OCI-LY3 (cell line): ENCODE measurements at regions not wholly inside any gene's neighbourhood (a gene's known extent, or its start where the extent isn't known, plus 50 kb on each side); places are given as distances from the start of the nearest gene placed in this dataset.

Experiments used
- EZH2phosphoT487 ChIP-seq: fragments of 200-600 bp; shearing (Covaris generic); IDR thresholded peaks from 2 replicates; pipeline ENCODE4 v1.6.1; 2018; ENCODE audit warnings: antibody characterized with exemption, mixed run types, low read depth
- TF ChIP-seq, protein P1 (sequence below): fragments of 200-600, 300-600 bp; sonication (generic); IDR thresholded peaks from 2 replicates; pipeline ENCODE4 v1.5.1; 2014; ENCODE audit warnings: antibody characterized with exemption, low read length, low read depth

DNA sequence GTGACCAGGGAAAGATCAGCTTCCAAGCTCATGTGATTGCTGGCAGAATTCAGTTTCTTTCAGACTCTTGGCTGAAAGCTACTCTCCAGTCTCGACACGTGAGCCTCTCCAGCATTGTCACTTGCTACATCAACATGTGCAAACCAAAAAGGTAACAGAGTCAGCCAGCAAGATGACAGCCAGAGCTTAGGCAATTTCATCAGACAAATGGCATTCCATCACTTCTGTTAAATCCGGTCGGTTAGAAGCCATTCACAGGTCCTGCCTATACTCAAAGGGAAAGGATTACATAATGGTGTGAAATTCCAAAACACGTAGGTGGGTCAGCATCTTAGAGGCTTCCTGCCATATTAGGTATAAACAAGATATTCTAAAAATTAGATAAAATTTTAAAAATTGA lies 700.9 kb downstream of the AACS start:
- TF ChIP-seq, protein P1, sequence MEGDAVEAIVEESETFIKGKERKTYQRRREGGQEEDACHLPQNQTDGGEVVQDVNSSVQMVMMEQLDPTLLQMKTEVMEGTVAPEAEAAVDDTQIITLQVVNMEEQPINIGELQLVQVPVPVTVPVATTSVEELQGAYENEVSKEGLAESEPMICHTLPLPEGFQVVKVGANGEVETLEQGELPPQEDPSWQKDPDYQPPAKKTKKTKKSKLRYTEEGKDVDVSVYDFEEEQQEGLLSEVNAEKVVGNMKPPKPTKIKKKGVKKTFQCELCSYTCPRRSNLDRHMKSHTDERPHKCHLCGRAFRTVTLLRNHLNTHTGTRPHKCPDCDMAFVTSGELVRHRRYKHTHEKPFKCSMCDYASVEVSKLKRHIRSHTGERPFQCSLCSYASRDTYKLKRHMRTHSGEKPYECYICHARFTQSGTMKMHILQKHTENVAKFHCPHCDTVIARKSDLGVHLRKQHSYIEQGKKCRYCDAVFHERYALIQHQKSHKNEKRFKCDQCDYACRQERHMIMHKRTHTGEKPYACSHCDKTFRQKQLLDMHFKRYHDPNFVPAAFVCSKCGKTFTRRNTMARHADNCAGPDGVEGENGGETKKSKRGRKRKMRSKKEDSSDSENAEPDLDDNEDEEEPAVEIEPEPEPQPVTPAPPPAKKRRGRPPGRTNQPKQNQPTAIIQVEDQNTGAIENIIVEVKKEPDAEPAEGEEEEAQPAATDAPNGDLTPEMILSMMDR, result no peak
- TF ChIP-seq EZH2phosphoT487, result no peak
